HL-60 (cell line): ENCODE measurements at regions not wholly inside any gene's neighbourhood (a gene's known extent, or its start where the extent isn't known, plus 50 kb on each side); places are given as distances from the start of the nearest gene placed in this dataset.
A peak's percentile ranks its signal among the peaks of the same experiment; 100 is the strongest.

ENCODE experiments used
- DNase-seq, 2 experiments: peaks; one replicate each; pipeline ENCODE4 v3.0.0-alpha.2; 2010 to 2020; ENCODE audit warnings: low read depth in 1 of 2, low spot score in 1 of 2
- H3K27ac ChIP-seq: fragments of 250-450 bp; sonication (Bioruptor Pico); replicated peaks from 2 replicates; pipeline ENCODE4 v1.5.1; 2020; ENCODE audit warnings: mild to moderate bottlenecking, moderate library complexity
- H3K27me3 ChIP-seq: fragments of 250-450 bp; sonication (Bioruptor Pico); 2 replicates; pipeline ENCODE4 v1.5.1; 2021; ENCODE audit warnings: mild to moderate bottlenecking, moderate library complexity; ENCODE audit not compliant: insufficient read depth, poor library complexity, severe bottlenecking
- H3K4me3 ChIP-seq: replicated peaks from 2 replicates; pipeline ENCODE4 v1.5.1; 2011; ENCODE audit warnings: mild to moderate bottlenecking, control low read depth, low read length; ENCODE audit not compliant: insufficient read depth
- GABPA ChIP-seq: IDR thresholded peaks from 2 replicates; pipeline ENCODE4 v1.6.1; 2012; ENCODE audit warnings: low read depth
- POLR2AphosphoS5 ChIP-seq: IDR thresholded peaks from 2 replicates; pipeline ENCODE4 v1.6.1; 2012; ENCODE audit warnings: low read depth
- SPI1 ChIP-seq: IDR thresholded peaks from 2 replicates; pipeline ENCODE4 v1.6.1; 2012; ENCODE audit warnings: low read depth, mild to moderate bottlenecking, borderline replicate concordance
- TF ChIP-seq, protein P1 (sequence below): IDR thresholded peaks from one replicate; pipeline ENCODE4 v1.5.1; 2011; ENCODE audit warnings: low read length, control low read depth, inconsistent platforms; ENCODE audit not compliant: insufficient read depth
- TF ChIP-seq, protein P2 (sequence below): IDR thresholded peaks from 2 replicates; pipeline ENCODE4 v1.6.1; 2012; ENCODE audit warnings: low read depth; ENCODE audit not compliant: insufficient replicate concordance

DNA sequence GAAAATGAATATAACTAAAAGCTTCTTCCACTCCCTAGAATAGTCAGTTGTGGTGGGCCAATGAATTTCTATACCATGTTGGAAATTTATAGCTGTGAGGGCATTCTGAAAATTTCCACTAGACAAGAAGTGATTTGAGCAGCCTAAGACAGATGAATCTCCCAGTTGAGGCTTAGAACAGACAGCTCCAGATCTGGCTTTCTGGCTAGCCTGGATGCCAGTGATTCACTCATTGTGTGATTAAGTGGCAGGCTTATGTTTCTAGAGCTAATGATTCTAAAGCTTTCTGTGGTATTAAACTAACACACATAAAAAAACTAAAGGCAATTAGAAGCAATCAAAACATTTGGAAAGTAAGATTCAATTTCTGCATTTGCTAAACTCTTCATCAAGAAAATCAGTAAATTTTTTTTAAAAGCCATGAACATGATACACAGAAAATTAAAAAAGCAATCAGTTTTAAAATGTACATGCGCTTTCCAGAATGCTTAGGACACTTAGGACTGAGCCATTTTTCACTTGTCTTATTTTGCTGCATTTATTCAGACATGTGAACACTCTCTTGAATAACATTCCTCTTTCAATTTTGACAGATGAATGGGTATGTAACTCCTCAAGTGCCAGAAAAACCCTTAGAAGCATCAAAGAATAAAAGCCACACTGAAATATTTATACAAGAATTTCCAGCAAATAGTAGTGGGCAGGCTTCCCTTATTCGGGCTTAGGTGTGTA is 100.5 kb upstream of the GNAQ start:
- Histone ChIP-seq H3K27ac (peak overlapping the region; percentile 43), H3K4me3 (no peak overlapping the region), H3K27me3 (no peaks in the 10 kb centered on the region)
- DNase-seq = no peak
- TF ChIP-seq POLR2AphosphoS5 (no peak), GABPA (no peak)
- TF ChIP-seq, protein P1, sequence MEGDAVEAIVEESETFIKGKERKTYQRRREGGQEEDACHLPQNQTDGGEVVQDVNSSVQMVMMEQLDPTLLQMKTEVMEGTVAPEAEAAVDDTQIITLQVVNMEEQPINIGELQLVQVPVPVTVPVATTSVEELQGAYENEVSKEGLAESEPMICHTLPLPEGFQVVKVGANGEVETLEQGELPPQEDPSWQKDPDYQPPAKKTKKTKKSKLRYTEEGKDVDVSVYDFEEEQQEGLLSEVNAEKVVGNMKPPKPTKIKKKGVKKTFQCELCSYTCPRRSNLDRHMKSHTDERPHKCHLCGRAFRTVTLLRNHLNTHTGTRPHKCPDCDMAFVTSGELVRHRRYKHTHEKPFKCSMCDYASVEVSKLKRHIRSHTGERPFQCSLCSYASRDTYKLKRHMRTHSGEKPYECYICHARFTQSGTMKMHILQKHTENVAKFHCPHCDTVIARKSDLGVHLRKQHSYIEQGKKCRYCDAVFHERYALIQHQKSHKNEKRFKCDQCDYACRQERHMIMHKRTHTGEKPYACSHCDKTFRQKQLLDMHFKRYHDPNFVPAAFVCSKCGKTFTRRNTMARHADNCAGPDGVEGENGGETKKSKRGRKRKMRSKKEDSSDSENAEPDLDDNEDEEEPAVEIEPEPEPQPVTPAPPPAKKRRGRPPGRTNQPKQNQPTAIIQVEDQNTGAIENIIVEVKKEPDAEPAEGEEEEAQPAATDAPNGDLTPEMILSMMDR = no peak

- no peak for DNase-seq
- TF ChIP-seq, protein P1 = no peak
- TF ChIP-seq, protein P2, sequence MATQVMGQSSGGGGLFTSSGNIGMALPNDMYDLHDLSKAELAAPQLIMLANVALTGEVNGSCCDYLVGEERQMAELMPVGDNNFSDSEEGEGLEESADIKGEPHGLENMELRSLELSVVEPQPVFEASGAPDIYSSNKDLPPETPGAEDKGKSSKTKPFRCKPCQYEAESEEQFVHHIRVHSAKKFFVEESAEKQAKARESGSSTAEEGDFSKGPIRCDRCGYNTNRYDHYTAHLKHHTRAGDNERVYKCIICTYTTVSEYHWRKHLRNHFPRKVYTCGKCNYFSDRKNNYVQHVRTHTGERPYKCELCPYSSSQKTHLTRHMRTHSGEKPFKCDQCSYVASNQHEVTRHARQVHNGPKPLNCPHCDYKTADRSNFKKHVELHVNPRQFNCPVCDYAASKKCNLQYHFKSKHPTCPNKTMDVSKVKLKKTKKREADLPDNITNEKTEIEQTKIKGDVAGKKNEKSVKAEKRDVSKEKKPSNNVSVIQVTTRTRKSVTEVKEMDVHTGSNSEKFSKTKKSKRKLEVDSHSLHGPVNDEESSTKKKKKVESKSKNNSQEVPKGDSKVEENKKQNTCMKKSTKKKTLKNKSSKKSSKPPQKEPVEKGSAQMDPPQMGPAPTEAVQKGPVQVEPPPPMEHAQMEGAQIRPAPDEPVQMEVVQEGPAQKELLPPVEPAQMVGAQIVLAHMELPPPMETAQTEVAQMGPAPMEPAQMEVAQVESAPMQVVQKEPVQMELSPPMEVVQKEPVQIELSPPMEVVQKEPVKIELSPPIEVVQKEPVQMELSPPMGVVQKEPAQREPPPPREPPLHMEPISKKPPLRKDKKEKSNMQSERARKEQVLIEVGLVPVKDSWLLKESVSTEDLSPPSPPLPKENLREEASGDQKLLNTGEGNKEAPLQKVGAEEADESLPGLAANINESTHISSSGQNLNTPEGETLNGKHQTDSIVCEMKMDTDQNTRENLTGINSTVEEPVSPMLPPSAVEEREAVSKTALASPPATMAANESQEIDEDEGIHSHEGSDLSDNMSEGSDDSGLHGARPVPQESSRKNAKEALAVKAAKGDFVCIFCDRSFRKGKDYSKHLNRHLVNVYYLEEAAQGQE = no peak
- no peak for TF ChIP-seq GABPA
- no peak for TF ChIP-seq POLR2AphosphoS5
- TF ChIP-seq SPI1 = no peak
- Histone ChIP-seq H3K4me3 (no peak overlapping the region), H3K27me3 (no peaks in the 10 kb centered on the region), H3K27ac (no peak overlapping the region)
These were observed 99.2 kb upstream of the GNAQ start for GRCh38 chr9:78130853-78131252.

GRCh38 chr9:78130004-78130403 is 98.4 kb upstream of the GNAQ start:
- H3K4me3 ChIP-seq = no peak overlapping the region
- H3K27ac ChIP-seq = no peak overlapping the region
- TF ChIP-seq GABPA = no peak
- TF ChIP-seq, protein P1 = no peak
- no peak for TF ChIP-seq SPI1
- no peak for TF ChIP-seq POLR2AphosphoS5
- no peaks in the 10 kb centered on the region for H3K27me3 ChIP-seq
- DNase-seq = peak; percentile 25 to 47

GRCh38 chr9:78127279-78128225 is 95.9 kb upstream of the GNAQ start:
- Histone ChIP-seq H3K27me3 (no peaks in the 10 kb centered on the region), H3K27ac (no peak overlapping the region), H3K4me3 (no peak overlapping the region)
- no peak for DNase-seq
- TF ChIP-seq, protein P2 = no peak
- TF ChIP-seq GABPA = no peak
